Testis (tissue), 2 donors: ENCODE measurements at regions not wholly inside any gene's neighbourhood (a gene's known extent, or its start where the extent isn't known, plus 50 kb on each side); places are given as distances from the start of the nearest gene placed in this dataset.

ENCODE experiments used
- CTCF ChIP-seq, 3 experiments: fragments of 450-650 bp in 2 of 3; fragments of 200-600 bp in 1 of 3; sonication (generic) in 1 of 3; IDR thresholded peaks; one replicate each; pipeline ENCODE4 v1.5.1; 2016 to 2019; ENCODE audit warnings: antibody characterized with exemption in 3 of 3, mild to moderate bottlenecking in 2 of 3, moderate library complexity in 1 of 3
- POLR2A ChIP-seq: fragments of 450-650 bp; IDR thresholded peaks from one replicate; pipeline ENCODE4 v1.6.1; 2017; ENCODE audit warnings: antibody characterized with exemption, mild to moderate bottlenecking, moderate library complexity

- no peak for TF ChIP-seq CTCF (IDR thresholded peaks at IDR 0.05)
- no peak for TF ChIP-seq POLR2A
Observed at GRCh38 chr3:117074826-117075225, 365.2 kb downstream of the TUSC7 start.
